ENCODE measurements at regions not wholly inside any gene's neighbourhood (a gene's known extent, or its start where the extent isn't known, plus 50 kb on each side); places are given as distances from the start of the nearest gene placed in this dataset.
"Not testable (repeated sequence)": the region's sequence is repeated elsewhere in the genome, so short reads cannot be mapped to it uniquely, and the experiment has no call there.

DNA sequence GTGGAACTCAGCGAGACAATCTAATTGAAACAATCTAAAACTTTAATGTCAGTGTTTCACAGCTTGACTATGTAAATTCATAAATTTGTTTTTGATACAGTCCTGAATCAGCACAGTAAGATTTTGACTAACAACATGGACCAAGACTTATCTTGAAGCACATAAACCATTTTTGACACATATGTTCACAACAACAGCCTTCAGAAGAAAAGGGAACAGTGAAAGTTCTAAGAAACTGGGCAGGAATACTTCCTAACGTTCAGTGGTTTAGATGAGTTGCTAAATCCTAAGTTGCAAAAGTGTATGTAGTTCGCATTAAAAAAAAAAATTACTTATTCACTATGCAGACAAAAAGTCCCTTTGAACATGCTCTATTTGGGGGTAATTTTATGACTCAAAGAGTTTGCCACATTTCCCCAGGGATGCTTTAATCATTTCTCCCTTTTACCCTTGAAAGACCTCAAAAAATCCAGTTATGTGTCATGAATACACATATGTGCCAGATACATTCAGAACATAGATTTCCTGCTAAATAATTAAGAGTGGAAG, 120.2 kb downstream of the MRPL39 start:
- no peak for DNase-seq

DNA sequence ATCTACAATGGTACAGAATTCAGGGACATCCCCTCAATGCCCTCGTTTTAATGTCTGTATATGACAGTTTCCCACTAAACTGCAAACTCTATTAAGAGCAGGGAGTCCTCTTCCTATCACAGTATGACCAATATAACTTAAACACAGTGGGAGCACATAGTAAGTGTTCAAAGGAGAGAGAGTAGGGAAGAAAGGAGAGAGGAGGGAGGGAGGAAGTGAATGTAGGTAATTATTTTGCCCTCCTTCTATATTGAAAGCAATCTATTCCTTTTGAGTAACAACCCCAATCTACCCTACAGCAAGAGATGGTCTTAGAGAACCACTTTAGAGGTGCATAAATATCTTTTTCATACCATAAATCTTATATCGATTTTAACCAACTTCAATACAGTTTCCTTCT, 121.4 kb downstream of the MRPL39 start:
- no peak for DNase-seq

DNA sequence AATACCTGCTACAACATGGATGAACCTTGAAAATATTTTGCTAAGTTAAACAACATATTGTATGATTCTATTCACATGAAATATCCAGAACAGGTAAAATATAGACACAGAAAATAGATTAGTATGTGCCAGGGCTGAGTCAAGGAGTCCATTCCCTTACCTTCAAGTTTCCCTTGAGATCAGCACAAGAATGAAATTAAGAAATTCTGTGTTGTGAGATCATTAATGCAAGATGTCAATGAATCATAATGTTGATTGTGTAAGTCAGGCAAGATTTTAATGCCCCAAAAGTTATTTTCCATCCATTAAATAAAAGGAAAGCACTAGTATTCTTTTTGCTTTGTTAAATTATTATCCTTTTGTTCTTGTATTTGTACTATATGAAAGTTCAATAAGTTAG, 139.4 kb downstream of the MRPL39 start:
- no peak for DNase-seq

DNA sequence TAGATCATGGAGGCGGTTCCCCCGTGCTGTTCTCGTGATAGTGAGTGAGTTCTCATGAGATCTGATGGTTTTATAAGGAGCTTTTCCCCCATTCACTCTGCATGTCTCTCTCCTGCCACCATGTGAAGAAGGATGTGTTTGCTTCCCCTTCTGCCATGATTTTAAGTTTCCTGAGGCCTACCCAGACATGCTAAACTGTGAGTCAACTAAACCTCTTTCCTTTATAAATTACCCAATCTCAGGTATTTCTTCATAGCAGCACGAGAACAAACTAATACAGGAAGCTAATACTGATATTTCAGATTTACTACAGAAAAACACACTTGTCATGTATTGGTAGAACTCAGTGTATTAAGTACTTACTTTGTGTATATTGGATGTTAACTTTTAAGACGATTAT, 140.2 kb downstream of the MRPL39 start:
- not testable (repeated sequence) for DNase-seq

DNA sequence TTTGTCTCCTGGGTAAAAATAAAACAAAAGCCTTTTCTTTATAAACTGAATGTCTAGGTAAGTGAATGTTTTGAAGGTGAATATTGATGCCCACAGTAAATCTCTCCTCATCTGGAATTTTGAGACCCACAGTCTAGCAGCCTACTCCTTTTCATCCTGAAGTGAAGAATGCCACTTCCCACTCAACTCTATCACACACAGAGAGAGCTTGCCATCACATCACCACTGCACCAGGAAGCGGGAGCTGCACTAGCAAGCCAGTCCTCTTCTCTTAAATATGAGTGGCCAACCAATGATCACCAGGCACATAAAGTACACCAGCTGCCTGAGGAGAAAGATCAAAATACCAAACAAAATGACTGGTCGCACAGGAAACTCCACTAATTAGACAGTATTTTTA, 140.8 kb downstream of the MRPL39 start:
- DNase-seq = no peak

DNA sequence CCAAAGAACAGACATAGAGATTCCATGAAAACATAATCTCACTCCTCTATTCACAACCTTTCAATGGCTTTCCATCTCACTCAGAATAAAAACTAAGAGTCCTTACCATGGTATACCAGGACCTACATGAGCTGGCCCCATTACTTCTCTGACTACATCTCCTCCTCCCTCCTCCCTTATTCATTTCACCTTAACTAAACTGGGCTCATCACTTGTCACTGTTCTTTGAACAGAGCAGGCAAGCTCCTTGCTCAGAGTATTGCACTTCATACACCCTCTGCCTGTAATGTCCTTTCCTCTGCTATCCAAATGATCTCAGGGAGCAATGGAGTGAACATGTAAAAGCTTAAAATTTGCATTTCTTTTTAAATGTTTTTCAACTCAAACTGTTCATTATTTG, 142.0 kb downstream of the MRPL39 start:
- DNase-seq = no peak

DNA sequence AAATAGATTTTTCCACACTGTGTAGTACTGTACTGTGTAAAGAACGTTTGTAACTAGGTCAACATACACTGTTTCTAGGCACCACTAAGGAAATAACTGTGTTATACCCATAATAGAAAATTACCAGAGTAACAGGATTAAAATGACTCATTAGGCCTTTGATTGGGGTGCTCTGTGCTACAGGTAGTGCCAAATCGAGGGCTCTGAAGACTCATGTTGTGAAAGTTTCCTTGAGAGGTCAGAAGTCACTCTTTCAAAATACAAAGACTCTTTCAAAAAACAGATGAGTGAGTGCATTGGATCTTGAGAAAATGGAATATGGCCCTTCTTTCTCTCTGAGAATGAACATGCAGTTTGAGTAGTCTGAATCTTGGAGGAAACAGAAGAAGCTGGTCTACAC, 143.0 kb downstream of the MRPL39 start:
- no peak for DNase-seq

DNA sequence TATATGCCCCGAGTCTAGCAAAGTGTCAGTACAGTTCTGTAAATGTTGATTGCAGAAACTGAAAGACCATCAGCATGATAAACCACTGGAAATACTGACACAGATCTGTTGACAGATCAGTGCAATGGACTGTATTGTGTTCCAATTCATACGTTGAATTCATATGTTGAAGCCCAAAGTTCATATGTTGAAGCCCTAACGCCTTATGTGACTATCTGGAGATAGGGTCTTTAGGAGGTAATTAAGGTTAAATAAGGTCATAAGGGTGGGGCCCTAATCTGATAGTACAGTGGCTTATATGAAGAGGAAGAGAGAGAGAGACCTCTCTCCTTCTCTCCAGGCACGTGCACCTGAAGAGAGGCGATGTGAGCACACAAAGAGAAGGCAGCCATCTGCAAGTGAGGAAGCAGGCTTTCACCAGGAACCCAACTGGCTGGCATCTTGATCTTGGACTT, 144.7 kb downstream of the MRPL39 start:
- no peak for DNase-seq

DNA sequence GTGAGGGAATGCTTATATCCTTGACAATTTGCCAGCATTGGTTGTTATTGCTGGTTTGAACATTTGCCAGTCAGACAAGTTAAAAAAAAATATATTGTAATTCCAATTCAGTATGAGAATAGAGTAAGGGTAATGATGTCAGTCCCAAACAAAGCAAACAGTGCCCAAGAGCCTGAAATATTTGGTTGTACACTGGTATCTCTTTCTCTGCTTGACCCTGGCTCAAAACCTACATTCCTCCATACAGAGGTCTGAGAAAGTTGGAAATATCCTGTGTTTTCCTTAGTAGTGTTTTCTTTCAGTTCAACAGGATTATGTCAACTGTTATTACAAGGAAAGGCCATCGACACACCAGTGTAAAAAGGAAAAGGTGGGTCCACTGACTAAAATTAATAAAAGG, 145.6 kb downstream of the MRPL39 start:
- DNase-seq = no peak

DNA sequence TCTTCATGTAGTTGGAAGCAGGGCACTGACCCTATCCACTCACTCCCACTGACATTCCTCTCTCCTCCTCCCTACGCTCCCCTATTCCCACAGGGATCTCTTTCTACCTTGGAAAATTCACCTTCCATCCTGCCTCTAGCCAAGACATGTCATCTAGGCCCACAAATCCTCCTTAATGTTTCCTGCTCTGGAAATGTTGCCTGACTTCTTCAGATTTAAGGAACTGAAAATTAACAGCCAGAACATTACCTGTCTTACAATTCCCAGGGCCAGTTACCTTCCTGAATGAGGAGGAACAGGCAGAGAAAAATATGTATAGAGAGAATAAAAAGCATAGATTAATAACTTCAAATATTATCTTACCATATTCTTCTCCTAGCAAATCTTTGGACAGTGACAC, 147.3 kb downstream of the MRPL39 start:
- DNase-seq = no peak

DNA sequence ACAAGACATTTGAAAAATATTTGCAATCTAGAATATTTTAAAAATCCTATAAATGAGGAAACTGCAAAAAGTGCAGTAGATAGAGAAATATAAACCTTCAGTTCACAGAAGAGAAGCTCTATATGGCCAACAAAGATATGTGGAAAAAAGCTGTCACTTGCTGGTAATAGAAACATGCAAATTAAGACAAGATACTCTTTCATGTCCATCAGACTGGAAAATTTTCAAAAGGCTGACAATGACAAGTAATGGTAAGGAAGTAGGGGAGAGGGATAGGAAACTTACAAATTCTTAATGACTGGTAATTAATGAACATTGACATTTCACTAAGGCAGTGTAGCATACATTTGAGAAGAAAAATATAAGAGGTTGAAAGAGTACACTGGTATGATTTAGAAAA, 147.9 kb downstream of the MRPL39 start:
- no peak for DNase-seq

DNA sequence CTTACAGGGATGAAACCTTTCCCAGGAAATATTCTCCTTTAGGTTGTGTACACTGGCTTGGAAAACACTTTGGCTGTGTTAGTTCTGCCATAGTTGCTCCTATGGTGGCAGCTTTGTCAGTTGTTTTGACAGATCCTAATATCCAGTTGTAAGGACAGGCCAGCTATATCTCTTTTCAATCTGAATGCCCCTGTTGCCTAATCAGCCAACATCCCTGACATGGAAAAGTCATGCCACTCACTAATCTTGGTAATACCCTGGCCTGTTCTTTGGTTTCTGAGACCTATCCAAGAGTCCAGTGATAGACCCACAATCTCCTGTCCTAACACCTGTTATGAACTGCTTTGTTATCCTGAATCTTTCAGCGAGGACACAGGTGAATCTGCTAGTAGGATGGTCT, 148.8 kb downstream of the MRPL39 start:
- no peak for DNase-seq

DNA sequence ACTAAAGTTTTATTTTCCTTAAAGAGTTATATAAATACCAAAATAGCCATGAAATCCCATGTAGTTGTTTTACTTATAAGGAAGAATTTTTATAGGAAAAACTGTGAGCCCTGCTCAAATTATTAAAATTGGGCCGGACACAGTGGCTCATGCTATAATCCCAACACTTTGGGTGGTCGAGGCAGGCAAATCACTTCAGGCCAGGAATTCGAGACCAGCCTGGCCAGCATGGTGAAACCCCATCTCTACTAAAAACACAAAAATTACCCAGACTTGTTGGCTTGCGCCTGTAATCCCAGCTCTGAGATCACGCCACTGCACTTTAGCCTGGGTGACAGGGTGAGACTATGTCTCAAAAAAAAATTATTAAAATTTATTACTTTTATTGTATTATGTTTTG, 149.3 kb downstream of the MRPL39 start:
- DNase-seq = no peak

DNA sequence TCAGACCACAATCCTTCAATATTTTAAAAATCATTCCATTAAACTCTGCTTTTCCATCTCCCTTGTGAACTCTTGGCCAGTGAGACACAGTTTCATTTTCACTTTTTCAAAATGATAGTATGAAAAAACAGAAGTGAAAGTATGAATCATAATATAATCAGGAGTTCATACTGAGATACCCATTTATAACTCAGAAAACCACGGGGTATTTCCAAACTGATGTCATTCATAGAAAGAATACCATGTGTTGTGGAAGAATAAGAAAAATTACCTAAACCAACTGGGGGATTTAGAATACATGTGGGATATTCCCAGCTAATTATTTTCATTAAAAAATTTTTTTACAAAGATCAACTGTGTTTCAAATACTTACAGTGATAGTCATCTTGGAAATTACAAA, 149.9 kb downstream of the MRPL39 start:
- DNase-seq = no peak

DNA sequence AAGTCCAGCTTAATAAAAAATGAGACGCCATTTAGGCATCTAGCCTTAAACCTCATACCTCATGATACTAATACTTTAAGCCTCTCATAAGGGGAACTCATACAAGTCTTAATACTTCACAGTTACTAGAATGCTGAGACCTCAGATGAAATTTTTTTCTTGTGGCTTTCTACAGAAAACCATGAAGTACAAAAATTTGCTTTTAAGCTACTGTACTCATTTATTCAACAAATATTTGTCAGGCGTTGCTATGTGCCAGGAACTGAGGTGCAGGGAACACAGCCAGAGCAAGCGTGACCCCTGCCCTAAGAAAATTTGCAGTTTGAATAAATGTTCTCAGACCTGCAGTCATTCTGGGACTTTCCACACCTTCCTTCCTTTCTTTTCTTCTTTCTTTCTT, 150.6 kb downstream of the MRPL39 start:
- no peak for DNase-seq

DNA sequence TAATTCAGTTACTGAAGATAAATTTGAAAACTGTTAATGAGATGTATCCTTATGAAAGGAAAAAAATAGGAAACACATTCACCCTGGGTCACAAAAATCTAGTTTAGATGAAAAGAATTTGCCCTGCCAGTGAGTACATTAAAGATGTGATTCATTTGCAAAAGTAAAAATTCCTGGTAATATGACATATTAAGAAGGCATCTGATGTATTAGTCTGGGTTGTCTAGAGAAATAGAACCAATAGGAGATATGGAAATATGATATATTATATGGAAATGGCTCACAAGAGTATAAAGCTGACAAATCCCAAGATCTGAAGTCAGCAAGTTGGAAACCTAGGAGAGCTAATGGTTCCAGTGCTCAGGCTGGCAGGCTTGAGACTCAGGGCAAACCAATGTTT, 153.8 kb downstream of the MRPL39 start:
- no peak for DNase-seq

DNA sequence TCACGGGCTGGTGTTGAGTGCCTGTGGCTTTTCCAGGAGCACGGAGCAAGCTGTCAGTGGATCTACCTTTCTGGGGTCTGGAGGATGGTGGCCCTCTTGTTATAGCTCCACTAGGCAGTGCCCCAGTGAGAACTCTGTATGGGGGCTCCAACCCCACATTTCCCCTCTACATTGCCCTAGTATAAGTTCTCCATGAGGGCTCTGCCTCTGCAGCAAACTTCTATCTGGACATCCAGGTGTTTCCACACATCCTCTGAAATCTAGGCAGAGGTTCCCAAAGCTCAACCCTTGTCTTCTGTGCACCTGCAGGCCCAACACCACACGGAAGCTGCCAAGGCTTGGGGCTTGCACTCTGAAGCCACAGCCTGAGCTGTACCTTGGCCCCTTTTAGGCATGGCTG, 157.3 kb downstream of the MRPL39 start:
- DNase-seq = no peak

DNA sequence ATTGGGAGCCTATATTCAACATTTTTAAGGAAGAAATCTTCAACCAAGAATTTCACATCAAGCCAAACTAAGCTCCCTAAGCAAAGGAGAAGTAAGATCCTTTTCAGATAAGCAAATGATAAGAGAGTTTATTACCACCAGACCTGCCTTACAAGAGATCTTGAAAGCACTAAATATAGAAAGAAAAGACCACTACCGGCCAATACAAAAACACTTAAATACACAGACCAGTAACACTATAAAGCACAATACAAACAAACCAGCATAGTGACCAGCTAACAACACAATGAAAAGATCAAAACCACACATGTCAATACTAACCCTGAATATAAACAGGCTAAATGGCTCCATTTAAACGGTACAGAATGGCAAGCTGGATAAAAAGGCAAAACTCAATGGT, 165.4 kb downstream of the MRPL39 start:
- DNase-seq = no peak

DNA sequence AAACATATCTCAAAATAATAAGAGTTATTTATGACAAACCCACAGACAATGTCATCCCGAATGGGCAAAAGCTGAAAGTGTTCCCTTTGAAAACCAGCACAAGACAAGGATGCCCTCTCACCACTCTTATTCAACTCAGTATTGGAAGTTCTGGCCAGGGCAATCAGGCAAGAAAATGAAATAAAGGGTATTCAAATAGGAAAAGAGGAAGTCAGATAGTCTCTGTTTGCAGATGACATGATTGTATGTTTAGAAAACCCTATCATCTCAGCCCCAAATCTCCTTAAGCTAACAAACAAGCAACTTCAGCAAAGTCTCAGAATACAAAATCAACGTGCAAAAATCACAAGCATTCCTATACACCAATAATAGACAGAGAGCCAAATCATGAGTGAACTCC, 169.8 kb downstream of the MRPL39 start:
- DNase-seq = not testable (repeated sequence)

DNA sequence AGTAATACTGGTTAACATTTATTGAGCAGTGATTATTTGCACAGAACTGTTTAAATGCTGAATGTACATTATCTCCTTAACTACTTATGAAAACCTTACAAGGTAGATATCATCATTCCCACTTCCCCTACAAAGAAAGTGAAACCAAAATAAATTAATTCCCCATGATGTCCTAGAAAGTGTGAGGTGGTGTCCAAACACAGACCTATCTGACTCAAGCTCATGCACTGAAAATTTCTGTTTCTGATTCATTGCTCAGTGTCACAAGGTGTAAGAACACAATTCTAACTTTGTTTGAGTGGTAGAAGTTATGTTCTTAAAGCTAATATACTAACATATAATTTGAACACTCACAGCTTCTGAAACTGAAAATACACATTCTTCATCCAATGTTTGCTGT, 178.7 kb downstream of the MRPL39 start:
- DNase-seq = no peak

DNA sequence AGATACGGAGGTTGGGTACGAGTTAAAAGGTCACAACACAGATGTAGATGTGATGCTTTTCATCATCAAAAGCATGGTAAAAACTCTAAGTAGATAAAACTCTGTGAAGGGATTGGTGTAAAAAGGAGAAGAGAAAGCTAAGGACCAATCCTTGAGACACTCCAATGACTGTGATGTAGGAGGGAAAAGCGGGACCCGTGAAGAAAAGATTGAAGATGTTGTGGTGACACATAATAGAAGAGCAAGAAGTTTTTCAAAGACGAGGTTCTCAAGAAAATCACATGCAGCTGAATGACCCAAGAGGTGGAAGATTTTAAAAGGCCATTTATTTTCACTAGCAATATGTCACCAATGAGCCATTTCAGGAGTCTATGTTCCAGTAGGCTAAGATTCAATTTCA, 179.5 kb downstream of the MRPL39 start:
- no peak for DNase-seq

DNA sequence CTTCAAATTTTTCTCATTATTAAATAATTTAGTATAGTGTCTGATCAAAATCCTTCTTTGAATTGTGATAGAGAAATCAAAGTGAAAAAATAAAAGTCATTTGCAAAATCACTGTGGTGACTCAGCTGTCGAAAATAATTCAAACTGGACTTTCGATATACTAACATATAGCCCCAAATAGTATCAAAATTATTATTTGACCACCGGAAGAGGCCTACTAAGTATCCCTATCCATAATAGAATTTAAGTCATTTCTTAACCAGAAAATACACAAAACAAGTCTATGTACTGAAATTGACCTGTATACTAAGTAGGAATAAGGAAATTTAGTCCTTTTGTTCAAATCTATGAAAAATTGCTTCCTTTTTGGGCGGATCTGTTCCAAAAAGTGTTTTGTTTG, 180.7 kb downstream of the MRPL39 start:
- no peak for DNase-seq

DNA sequence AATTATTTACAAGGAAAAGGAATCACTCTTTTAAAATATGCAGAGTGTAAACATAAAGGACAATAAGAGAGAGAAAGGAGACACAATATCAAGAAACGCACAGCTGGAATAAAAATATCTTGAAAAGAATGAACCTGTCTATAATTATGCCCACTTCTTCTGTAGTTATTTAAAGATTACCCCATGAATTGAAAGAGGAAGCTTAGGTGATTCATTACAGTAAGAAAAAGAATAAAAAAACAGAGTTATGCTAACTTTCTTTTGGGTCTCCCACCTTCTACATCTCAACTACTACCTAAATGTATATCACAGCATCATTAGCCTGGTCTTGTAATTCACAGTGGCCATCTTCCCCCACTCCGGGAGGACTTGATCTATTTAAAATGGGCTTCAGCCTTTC, 182.1 kb downstream of the MRPL39 start:
- no peak for DNase-seq

DNA sequence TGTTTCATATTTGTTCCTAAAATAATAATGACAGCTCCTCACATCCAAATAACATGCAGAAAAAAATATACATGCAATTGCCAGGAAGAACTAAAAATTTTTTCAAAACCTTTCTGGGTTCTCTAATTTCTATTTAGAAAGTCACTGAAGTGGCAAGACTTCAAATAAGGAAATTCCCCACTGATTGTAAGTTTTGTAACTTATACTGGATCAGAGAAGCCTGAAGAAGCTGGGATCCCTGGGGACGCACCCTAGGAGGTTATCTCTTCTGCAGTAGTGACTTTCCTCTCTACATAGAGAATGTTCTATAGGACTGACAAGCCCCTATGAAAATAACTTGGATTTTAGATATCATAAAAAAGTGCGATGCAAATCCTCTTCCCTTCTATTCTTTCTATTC, 182.6 kb downstream of the MRPL39 start:
- DNase-seq = no peak

DNA sequence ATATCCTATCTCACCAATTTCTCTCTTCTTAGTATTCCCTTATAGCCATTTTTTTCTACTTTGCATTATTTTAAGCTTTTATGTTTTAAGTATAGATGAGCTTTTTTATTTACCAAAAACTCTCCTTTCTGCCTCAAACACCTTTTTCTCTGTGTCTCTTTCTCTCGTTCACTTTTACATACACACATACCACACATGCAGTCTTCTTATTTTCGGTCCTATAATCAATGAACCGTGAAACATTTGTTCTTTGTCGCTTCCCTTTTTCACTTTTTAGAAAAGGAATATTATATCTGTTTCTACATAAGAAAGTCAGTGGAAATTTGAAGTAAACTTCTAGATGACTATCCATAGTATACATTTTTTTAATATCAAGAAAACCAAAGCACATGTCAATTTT, 183.2 kb downstream of the MRPL39 start:
- no peak for DNase-seq

Measured in activated CD8-positive, alpha-beta memory T cell treated with anti-CD3 and anti-CD28 coated beads, Interleukin-2, amount 50 U/mL, for 48 hours (primary cell).